ENCODE measurements at regions not wholly inside any gene's neighbourhood (a gene's known extent, or its start where the extent isn't known, plus 50 kb on each side); places are given as distances from the start of the nearest gene placed in this dataset.

GRCh38 chr22:34763496-34763895 is 302.5 kb upstream of the ISX start:
- TF ChIP-seq, protein P1, sequence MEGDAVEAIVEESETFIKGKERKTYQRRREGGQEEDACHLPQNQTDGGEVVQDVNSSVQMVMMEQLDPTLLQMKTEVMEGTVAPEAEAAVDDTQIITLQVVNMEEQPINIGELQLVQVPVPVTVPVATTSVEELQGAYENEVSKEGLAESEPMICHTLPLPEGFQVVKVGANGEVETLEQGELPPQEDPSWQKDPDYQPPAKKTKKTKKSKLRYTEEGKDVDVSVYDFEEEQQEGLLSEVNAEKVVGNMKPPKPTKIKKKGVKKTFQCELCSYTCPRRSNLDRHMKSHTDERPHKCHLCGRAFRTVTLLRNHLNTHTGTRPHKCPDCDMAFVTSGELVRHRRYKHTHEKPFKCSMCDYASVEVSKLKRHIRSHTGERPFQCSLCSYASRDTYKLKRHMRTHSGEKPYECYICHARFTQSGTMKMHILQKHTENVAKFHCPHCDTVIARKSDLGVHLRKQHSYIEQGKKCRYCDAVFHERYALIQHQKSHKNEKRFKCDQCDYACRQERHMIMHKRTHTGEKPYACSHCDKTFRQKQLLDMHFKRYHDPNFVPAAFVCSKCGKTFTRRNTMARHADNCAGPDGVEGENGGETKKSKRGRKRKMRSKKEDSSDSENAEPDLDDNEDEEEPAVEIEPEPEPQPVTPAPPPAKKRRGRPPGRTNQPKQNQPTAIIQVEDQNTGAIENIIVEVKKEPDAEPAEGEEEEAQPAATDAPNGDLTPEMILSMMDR (IDR thresholded peaks at IDR 0.05) = no peak

GRCh38 chr22:34765115-34765514 is 300.8 kb upstream of the ISX start:
- TF ChIP-seq, protein P1 (IDR thresholded peaks at IDR 0.05) = no peak

DNA sequence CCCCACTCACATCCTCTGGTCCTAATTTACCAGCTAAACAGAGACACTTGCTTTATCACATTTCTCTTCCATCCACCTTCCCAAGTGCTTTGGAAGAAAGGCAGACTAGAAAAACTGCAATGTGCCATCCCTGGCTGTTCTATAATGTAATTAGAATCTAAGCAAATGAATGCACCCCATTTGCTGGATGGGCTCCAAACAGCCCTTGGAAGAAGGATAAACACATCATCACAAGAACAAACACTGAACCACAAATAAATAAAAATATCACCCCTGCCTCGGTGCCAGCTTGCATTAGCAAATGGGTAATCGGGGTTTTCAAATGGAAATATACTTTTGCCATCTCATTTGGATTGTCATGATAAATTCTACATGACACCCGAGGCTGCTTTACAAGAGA is 296.6 kb upstream of the ISX start:
- TF ChIP-seq, protein P1 (IDR thresholded peaks at IDR 0.05) = no peak

DNA sequence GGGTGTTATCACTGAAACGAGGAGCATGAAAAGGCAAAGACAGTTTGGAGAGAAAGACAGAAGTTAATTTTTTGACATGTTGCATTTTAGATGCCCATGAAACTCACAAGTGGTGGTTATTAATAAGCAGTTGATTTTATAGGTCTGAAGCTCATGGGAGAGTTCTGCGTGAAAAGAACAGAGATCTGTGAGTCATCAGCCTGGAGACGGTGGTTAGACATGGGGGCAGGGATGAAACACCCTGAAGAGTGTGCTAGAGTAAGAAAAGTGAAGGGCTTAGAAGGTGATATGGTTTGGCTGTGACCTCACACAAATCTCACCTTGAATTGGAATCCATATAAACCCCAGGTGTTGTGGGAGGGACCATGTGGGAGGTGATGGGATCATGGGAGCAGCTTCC is 289.1 kb upstream of the ISX start:
- TF ChIP-seq, protein P1 (IDR thresholded peaks at IDR 0.05) = no peak

GRCh38 chr22:34781681-34782080 is 284.3 kb upstream of the ISX start:
- TF ChIP-seq, protein P1 (IDR thresholded peaks at IDR 0.05) = no peak

GRCh38 chr22:34783436-34783835 is 282.5 kb upstream of the ISX start:
- TF ChIP-seq, protein P1 (IDR thresholded peaks at IDR 0.05) = no peak

DNA sequence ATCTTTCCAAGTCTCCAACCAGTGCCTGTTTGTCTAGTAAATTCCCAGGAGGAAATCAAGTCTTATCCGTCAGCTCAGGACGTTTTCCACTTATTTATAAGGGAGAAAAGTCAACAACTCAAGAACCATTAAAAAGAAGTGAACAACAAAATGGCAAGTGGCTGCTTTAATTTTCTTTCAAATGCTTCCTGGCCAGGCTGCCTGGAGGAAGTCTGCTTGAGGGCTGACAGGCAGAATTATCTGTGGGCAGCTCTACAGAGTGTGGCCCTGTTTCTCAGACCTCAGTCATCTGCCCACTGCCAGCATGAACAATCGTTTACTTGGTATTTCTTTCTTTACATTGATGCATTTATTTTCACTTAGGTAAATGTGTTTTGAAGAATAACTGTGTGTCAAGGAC is 281.9 kb upstream of the ISX start:
- TF ChIP-seq, protein P1 (IDR thresholded peaks at IDR 0.05) = no peak

DNA sequence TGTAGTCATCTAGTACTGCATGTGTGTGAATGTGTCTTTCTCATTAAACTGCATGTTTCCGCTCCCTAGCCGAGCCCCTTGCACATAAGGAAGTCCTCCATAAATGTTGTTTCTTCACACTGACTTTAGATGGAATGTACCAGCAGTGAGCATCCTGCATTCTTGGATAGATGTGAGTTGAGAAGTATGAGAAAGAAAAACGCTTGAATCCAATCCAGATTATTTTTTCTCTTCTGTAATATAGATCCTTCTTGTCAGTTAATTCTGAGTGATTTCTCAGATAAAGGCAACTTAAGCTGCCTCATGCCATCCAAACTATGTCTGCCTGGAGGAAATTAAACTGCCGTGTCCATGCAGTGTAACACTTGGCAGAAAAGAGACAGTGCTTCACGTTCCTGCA is 268.1 kb upstream of the ISX start:
- TF ChIP-seq, protein P1 (IDR thresholded peaks at IDR 0.05) = no peak

Measured in LNCAP (cell line).